Smooth muscle cell (in vitro differentiated cells): ENCODE measurements at regions not wholly inside any gene's neighbourhood (a gene's known extent, or its start where the extent isn't known, plus 50 kb on each side); places are given as distances from the start of the nearest gene placed in this dataset.

ENCODE experiments used
- DNase-seq: peaks from one replicate; lab custom pipeline; 2025; ENCODE audit not compliant: unreplicated experiment; lab: John Stamatoyannopoulos, UW
- H2AFZ ChIP-seq: fragments of 200-600 bp; sonication (generic); 2 replicates; pipeline ENCODE4 v1.6.0; 2016; ENCODE audit warnings: antibody characterized with exemption, low read depth, mild to moderate bottlenecking
- H3F3A ChIP-seq: fragments of 200-600 bp; sonication (generic); 2 replicates; pipeline ENCODE4 v1.6.0; 2017; ENCODE audit warnings: antibody characterized with exemption, low read depth
- H3K27ac ChIP-seq: fragments of 200-600 bp; sonication (generic); 2 replicates; pipeline ENCODE4 v1.5.1; 2016; ENCODE audit warnings: low read depth, mild to moderate bottlenecking
- H3K27me3 ChIP-seq: fragments of 200-600 bp; sonication (generic); 2 replicates; pipeline ENCODE4 v1.6.1; 2016; ENCODE audit warnings: low read depth, mild to moderate bottlenecking
- H3K36me3 ChIP-seq: fragments of 200-600 bp; sonication (generic); 2 replicates; pipeline ENCODE4 v1.5.1; 2016; ENCODE audit warnings: low read depth
- H3K4me1 ChIP-seq: fragments of 200-600 bp; sonication (generic); 2 replicates; pipeline ENCODE4 v1.5.1; 2016; ENCODE audit warnings: low read depth
- H3K4me2 ChIP-seq: fragments of 200-600 bp; sonication (generic); 2 replicates; pipeline ENCODE4 v1.6.0; 2016; ENCODE audit warnings: mild to moderate bottlenecking
- H3K4me3 ChIP-seq: fragments of 200-600 bp; sonication (generic); 2 replicates; pipeline ENCODE4 v1.5.1; 2016; ENCODE audit warnings: mild to moderate bottlenecking
- H3K79me2 ChIP-seq: fragments of 200-600 bp; sonication (generic); 2 replicates; pipeline ENCODE4 v1.6.0; 2016; ENCODE audit warnings: low read depth, mild to moderate bottlenecking
- H3K9ac ChIP-seq: fragments of 200-600 bp; sonication (generic); 2 replicates; pipeline ENCODE4 v1.6.0; 2016; ENCODE audit warnings: low read depth
- H3K9me3 ChIP-seq: fragments of 200-600 bp; sonication (generic); replicated peaks from 2 replicates; pipeline ENCODE4 v1.5.1; 2016; ENCODE audit warnings: low read depth
- H4K20me1 ChIP-seq: fragments of 200-600 bp; sonication (generic); 2 replicates; pipeline ENCODE4 v1.6.0; 2016; ENCODE audit warnings: low read depth
- WGBS: methylation state at CpG from one replicate; pipeline ENCODE4 v1.1.7; 2016; ENCODE audit warnings: low lambda C conversion rate; 5-methylcytosine and 5-hydroxymethylcytosine counted together
- TF ChIP-seq, protein P1 (sequence below): fragments of 200-600 bp; sonication (generic); IDR thresholded peaks from 2 replicates; pipeline ENCODE4 v1.5.1; 2017; ENCODE audit warnings: borderline replicate concordance, mild to moderate bottlenecking, antibody characterized with exemption; ENCODE audit not compliant: insufficient read depth, poor library complexity, severe bottlenecking

DNA sequence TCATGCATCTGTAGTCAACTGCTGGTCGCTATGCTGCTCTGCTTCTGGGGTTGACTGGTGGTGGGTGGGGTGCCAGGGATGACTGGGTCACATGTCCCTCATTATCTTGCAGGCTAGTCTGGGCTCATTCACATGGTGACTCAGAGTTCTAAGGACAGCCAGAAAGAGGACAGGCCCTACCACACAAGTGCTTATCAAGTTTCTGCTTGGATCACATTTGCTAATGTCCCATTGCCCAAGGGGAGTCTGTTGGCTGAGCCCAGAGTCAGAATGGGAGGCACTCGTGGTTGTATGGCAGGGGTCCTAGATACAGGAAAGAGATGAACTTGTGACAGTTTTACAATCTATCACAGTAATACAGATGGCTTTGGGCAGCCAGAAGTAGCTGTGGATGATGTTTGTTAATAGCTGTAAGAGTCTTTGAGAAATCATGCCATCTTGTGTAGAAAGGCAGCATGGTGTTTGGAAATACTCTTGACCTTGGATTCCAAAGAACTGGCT lies 221.3 kb downstream of the GPAT3 start:
- H3K9me3 ChIP-seq, result no peaks in the 10 kb centered on the region
- DNase-seq, result no peak
- no peak overlapping the region for H3K4me2 ChIP-seq

DNA sequence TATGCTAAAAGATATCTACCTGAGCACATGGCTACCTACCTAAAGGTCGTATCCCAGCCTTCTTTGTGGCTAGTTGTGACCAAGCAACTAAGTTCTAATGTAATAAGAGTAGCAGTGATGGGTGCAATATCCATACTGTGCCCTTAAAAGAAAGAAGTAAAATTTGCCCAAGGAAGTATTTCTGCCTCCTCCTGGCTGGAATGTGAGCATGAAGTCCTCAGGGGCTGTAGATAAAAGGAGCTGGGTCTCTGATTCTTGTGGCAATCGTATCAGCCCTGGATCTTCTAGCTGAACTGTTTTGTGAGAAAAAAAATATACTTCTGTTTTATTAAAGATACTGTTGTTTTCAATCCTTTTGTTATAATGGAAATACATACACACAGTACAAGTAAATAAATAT lies 217.4 kb downstream of the GPAT3 start:
- no peaks in the 10 kb centered on the region for H3K79me2 ChIP-seq
- H4K20me1 ChIP-seq, result no peaks in the 10 kb centered on the region
- no peaks in the 10 kb centered on the region for H3K36me3 ChIP-seq
- no peak for DNase-seq
- H3K4me2 ChIP-seq, result no peak overlapping the region
- no peak overlapping the region for H2AFZ ChIP-seq
- no peak overlapping the region for H3K27ac ChIP-seq
- H3K4me3 ChIP-seq, result no peak overlapping the region
- H3K4me1 ChIP-seq, result no peaks in the 10 kb centered on the region
- 83% methylated on average over 2 of the region's 2 CpGs for WGBS
- TF ChIP-seq, protein P1, sequence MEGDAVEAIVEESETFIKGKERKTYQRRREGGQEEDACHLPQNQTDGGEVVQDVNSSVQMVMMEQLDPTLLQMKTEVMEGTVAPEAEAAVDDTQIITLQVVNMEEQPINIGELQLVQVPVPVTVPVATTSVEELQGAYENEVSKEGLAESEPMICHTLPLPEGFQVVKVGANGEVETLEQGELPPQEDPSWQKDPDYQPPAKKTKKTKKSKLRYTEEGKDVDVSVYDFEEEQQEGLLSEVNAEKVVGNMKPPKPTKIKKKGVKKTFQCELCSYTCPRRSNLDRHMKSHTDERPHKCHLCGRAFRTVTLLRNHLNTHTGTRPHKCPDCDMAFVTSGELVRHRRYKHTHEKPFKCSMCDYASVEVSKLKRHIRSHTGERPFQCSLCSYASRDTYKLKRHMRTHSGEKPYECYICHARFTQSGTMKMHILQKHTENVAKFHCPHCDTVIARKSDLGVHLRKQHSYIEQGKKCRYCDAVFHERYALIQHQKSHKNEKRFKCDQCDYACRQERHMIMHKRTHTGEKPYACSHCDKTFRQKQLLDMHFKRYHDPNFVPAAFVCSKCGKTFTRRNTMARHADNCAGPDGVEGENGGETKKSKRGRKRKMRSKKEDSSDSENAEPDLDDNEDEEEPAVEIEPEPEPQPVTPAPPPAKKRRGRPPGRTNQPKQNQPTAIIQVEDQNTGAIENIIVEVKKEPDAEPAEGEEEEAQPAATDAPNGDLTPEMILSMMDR, result no peak
- no peaks in the 10 kb centered on the region for H3K27me3 ChIP-seq
- H3K9ac ChIP-seq, result no peak overlapping the region
- no peaks in the 10 kb centered on the region for H3F3A ChIP-seq
- H3K9me3 ChIP-seq, result no peaks in the 10 kb centered on the region

More for the DNA sequence above, 221.3 kb downstream of the GPAT3 start:
- 29% methylated on average over 2 of the region's 2 CpGs for WGBS
- Histone ChIP-seq H3K4me1 (no peaks in the 10 kb centered on the region), H3K4me3 (no peak overlapping the region), H3K27ac (no peak overlapping the region), H3K9ac (no peak overlapping the region), H4K20me1 (no peaks in the 10 kb centered on the region), H3K27me3 (no peaks in the 10 kb centered on the region), H2AFZ (no peak overlapping the region), H3K36me3 (no peaks in the 10 kb centered on the region), H3F3A (no peaks in the 10 kb centered on the region), H3K79me2 (no peaks in the 10 kb centered on the region)
- TF ChIP-seq, protein P1, result no peak

DNA sequence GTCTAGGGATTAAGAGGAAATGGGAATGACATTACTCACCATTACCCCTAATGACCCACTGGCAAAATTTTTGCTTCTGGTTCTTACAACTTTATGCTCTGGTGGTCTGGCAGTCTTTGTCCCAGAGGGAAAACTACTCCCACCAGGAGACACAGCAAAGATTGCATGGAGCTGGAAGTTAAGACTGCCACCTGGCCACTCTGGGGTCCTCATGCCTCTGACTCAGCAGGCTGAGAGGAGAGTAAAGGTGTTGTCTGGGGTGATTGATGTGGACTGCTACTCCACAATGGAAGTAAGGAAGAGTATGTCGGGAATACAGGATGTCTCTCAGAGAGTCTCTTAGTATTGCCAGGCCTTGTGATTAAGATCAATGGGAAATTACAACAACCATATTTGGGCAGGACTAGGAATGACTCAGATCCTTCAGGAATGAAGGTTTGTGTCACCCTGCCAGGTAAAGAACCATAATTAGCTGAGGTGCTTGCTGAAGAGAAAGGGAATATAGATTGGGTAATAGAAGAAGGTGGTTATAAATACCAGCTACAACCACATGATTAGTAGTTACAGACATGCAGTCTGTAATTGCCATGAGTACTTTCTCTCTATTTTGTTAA lies 215.5 kb downstream of the GPAT3 start:
- H3K4me2 ChIP-seq, result no peak overlapping the region
- H3K4me3 ChIP-seq, result no peak overlapping the region
- DNase-seq, result no peak
- no peaks in the 10 kb centered on the region for H4K20me1 ChIP-seq
- H2AFZ ChIP-seq, result no peak overlapping the region
- no peaks in the 10 kb centered on the region for H3K36me3 ChIP-seq
- H3K9me3 ChIP-seq, result no peaks in the 10 kb centered on the region
- H3K4me1 ChIP-seq, result no peaks in the 10 kb centered on the region
- TF ChIP-seq, protein P1, result no peak
- H3K9ac ChIP-seq, result no peak overlapping the region
- H3K79me2 ChIP-seq, result no peaks in the 10 kb centered on the region
- peak overlapping the region; percentile 55 for H3K27ac ChIP-seq
- H3F3A ChIP-seq, result no peaks in the 10 kb centered on the region
- 44% methylated on average over 1 of the region's 1 CpG for WGBS
- no peaks in the 10 kb centered on the region for H3K27me3 ChIP-seq

DNA sequence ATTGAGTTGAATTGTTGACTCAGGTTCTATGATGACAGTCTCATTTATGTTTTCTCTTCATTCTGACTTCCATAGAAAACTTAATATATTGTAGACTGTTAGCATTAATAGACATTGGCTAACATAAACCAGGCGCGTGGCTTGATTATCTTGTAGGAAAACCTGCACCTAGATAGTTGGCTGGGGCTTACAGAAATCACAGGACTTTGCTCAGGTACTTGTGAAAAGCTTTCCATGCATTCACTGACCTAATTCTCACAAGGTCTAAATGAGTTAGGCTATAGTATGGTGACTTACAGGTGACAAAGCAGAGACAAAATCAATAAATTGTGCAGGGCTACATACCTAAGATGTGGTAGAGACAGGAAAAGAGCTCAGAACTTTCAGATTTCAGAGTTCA lies 212.8 kb downstream of the GPAT3 start:
- Histone ChIP-seq H3K27ac (no peak overlapping the region), H3K4me3 (no peak overlapping the region), H2AFZ (no peak overlapping the region), H3K36me3 (no peaks in the 10 kb centered on the region), H3K9me3 (no peaks in the 10 kb centered on the region), H3K79me2 (no peaks in the 10 kb centered on the region), H4K20me1 (no peaks in the 10 kb centered on the region), H3K4me1 (no peaks in the 10 kb centered on the region), H3K4me2 (no peak overlapping the region), H3K9ac (no peak overlapping the region), H3K27me3 (no peaks in the 10 kb centered on the region), H3F3A (no peaks in the 10 kb centered on the region)
- TF ChIP-seq, protein P1, result no peak
- DNase-seq, result no peak
- 97% methylated on average over 2 of the region's 2 CpGs for whole genome bisulfite sequencing
